Stomach (tissue), 8 donors: ENCODE measurements at regions not wholly inside any gene's neighbourhood (a gene's known extent, or its start where the extent isn't known, plus 50 kb on each side); places are given as distances from the start of the nearest gene placed in this dataset.
A peak's percentile ranks its signal among the peaks of the same experiment; 100 is the strongest.

ENCODE experiments used
- DNase-seq, 2 donors: peaks; one replicate each; pipeline versions ENCODE4 v3.0.0 to v3.0.0-alpha.2; 2013 to 2019
- H3K27ac ChIP-seq, 5 donors: fragments of 200-600 bp in 4 of 5; sonication (generic) in 4 of 5; one replicate each; pipeline ENCODE4 v1.5.1; 2013 to 2019; ENCODE audit warnings: mild to moderate bottlenecking in 1 of 5, moderate library complexity in 1 of 5
- H3K27me3 ChIP-seq, 3 donors: fragments of 200-600 bp; sonication (generic); one replicate each; pipeline ENCODE4 v1.5.1; 2017 to 2019; ENCODE audit warnings: mixed run types in 1 of 3
- H3K36me3 ChIP-seq, 4 donors: fragments of 200-600 bp; sonication (generic); 1 replicate in 3 of 4; 2 replicates in 1 of 4; pipeline ENCODE4 v1.5.1; 2016 to 2019
- H3K4me1 ChIP-seq, 4 donors: fragments of 200-600 bp; sonication (generic); one replicate each; pipeline ENCODE4 v1.5.1; 2016 to 2019
- H3K4me3 ChIP-seq, 4 donors: fragments of 200-600 bp; sonication (generic) in 3 of 4; one replicate each; pipeline ENCODE4 v1.5.1; 2016 to 2019; ENCODE audit warnings: mild to moderate bottlenecking in 1 of 4
- H3K9me3 ChIP-seq, 4 donors: fragments of 200-600 bp; sonication (generic); one replicate each; pipeline ENCODE4 v1.5.1; 2016 to 2019
- CTCF ChIP-seq, 7 experiments: fragments of 450-650 bp in 4 of 7; fragments of 200-600 bp in 3 of 7; sonication (generic) in 3 of 7; IDR thresholded peaks; one replicate each; pipeline ENCODE4 v1.5.1; 2016 to 2019; ENCODE audit warnings: antibody characterized with exemption in 7 of 7, control low read depth in 2 of 7, mild to moderate bottlenecking in 1 of 7
- EP300 ChIP-seq: sonication (generic); formaldehyde crosslinking; IDR thresholded peaks from one replicate; pipeline ENCODE4 v1.6.1; 2017; ENCODE audit warnings: antibody characterized with exemption
- POLR2A ChIP-seq, 4 donors: fragments of 450-650 bp; IDR thresholded peaks; one replicate each; pipeline ENCODE4 v1.6.1; 2016; ENCODE audit warnings: antibody characterized with exemption in 4 of 4, control low read depth in 2 of 4, mild to moderate bottlenecking in 1 of 4, moderate library complexity in 1 of 4
- POLR2AphosphoS5 ChIP-seq, 3 donors: sonication (generic); formaldehyde crosslinking; IDR thresholded peaks; one replicate each; pipeline ENCODE4 v1.6.1; 2016; ENCODE audit warnings: antibody characterized with exemption in 3 of 3
- WGBS, 5 donors: extraction: QIAGEN DNeasy Blood & Tissue Kit in 3 of 5; methylation state at CpG; one replicate each; pipeline versions ENCODE4 v1.1.5 to v1.1.7; 2013 to 2018; 5-methylcytosine and 5-hydroxymethylcytosine counted together
- intact Hi-C: fragments of 100-400 bp; cut with DNase I; formaldehyde crosslinking; loops from one replicate; pipeline ENCODE4 v1.15.1; 2023; ENCODE audit warnings: low total_unique reads
- donor health status: healthy with polysubstance abuse.
- donor health status: Bipolar disorder and iron deficiency.
- donor health status: healthy.

- no peaks in the 10 kb centered on the region for H3K36me3 ChIP-seq
- intact Hi-C loops = no loop called here
- peak overlapping the region in 1 of 5 donors; percentile 70 for H3K27ac ChIP-seq
- DNase-seq = no peak
- no peaks in the 10 kb centered on the region for H3K9me3 ChIP-seq
- H3K4me1 ChIP-seq = peaks cover 0 to 25% (median 9%) of the 10 kb centered on the region in 4 donors
- 86 to 94% (median 89%) methylated on average over 5 of the region's 5 CpGs for WGBS, 5 donors
- no peaks in the 10 kb centered on the region for H3K27me3 ChIP-seq
- TF ChIP-seq POLR2AphosphoS5 (IDR thresholded peaks at IDR 0.05) (no peak), EP300 (no peak), POLR2A (IDR thresholded peaks at IDR 0.05) (no peak), CTCF (IDR thresholded peaks at IDR 0.05) (no peak)
- H3K4me3 ChIP-seq = no peak overlapping the region
Measured at GRCh38 chr11:110859240-110859840, 147.1 kb upstream of the ARHGAP20 start.

DNA sequence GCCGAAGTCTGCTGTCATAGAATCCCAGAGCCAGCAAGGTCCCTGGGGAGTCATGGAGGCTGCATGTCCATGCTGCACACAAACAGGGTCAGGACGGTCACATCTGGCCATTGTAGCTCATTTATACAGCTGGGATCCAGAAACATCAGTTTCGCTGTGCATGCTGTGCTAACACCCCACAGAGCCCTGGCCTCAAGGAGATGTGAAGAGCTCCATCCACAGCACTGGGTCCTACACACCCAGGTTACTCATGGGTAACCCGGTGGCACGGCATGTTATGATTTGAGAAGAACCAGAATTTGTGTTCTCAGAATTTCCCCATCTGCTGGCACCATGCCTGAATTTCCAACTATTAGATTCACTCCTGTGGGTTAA, 146.3 kb upstream of the ARHGAP20 start:
- Histone ChIP-seq H3K4me3 (no peak overlapping the region), H3K36me3 (no peaks in the 10 kb centered on the region), H3K4me1 (peaks cover 0 to 25% (median 9%) of the 10 kb centered on the region in 4 donors), H3K27ac (peak overlapping the region in 3 of 5 donors; percentile 55 to 70 (median 62)), H3K9me3 (no peaks in the 10 kb centered on the region), H3K27me3 (no peaks in the 10 kb centered on the region)
- WGBS, 5 donors = 48 to 72% (median 61%) methylated on average over 5 of the region's 5 CpGs
- TF ChIP-seq POLR2A (IDR thresholded peaks at IDR 0.05) = no peak
- no peak for TF ChIP-seq POLR2AphosphoS5 (IDR thresholded peaks at IDR 0.05)
- no peak for TF ChIP-seq EP300
- TF ChIP-seq CTCF (IDR thresholded peaks at IDR 0.05) = no peak
- peak; percentile 27 to 62 for DNase-seq
- intact Hi-C loops = no loop called here

GRCh38 chr11:110857892-110858546, 145.8 kb upstream of the ARHGAP20 start:
- intact Hi-C loops = no loop called here
- Histone ChIP-seq H3K4me1 (peaks cover 0 to 25% (median 11%) of the 10 kb centered on the region in 4 donors), H3K9me3 (no peaks in the 10 kb centered on the region), H3K4me3 (no peak overlapping the region), H3K36me3 (no peaks in the 10 kb centered on the region), H3K27me3 (no peaks in the 10 kb centered on the region), H3K27ac (peak overlapping the region in 3 of 5 donors; percentile 55 to 70 (median 62))
- peak in 2 of 3 donors; percentile 19 to 65 for TF ChIP-seq POLR2AphosphoS5 (IDR thresholded peaks at IDR 0.05)
- no peak for TF ChIP-seq EP300
- 64 to 75% (median 71%) methylated on average over 4 of the region's 4 CpGs for WGBS, 5 donors
- peak; percentile 26 to 67 for DNase-seq

- intact Hi-C loops = no loop called here
- TF ChIP-seq CTCF (IDR thresholded peaks at IDR 0.05) (no peak), POLR2A (IDR thresholded peaks at IDR 0.05) (no peak), EP300 (no peak), POLR2AphosphoS5 (IDR thresholded peaks at IDR 0.05) (no peak)
Measured at GRCh38 chr11:110856996-110857812, 145.0 kb upstream of the ARHGAP20 start.

More at GRCh38 chr11:110856996-110857812, 145.0 kb upstream of the ARHGAP20 start:
- 57 to 73% (median 67%) methylated on average over 3 of the region's 3 CpGs for WGBS, 5 donors
- Histone ChIP-seq H3K4me3 (no peak overlapping the region), H3K4me1 (peaks cover 0 to 25% (median 11%) of the 10 kb centered on the region in 4 donors), H3K27ac (peak overlapping the region in 3 of 5 donors; percentile 15 to 62 (median 43)), H3K27me3 (no peaks in the 10 kb centered on the region), H3K9me3 (no peaks in the 10 kb centered on the region), H3K36me3 (no peaks in the 10 kb centered on the region)
- peak in 1 of 2 donors; percentile 19 for DNase-seq
